ENCODE measurements at regions not wholly inside any gene's neighbourhood (a gene's known extent, or its start where the extent isn't known, plus 50 kb on each side); places are given as distances from the start of the nearest gene placed in this dataset.

DNA sequence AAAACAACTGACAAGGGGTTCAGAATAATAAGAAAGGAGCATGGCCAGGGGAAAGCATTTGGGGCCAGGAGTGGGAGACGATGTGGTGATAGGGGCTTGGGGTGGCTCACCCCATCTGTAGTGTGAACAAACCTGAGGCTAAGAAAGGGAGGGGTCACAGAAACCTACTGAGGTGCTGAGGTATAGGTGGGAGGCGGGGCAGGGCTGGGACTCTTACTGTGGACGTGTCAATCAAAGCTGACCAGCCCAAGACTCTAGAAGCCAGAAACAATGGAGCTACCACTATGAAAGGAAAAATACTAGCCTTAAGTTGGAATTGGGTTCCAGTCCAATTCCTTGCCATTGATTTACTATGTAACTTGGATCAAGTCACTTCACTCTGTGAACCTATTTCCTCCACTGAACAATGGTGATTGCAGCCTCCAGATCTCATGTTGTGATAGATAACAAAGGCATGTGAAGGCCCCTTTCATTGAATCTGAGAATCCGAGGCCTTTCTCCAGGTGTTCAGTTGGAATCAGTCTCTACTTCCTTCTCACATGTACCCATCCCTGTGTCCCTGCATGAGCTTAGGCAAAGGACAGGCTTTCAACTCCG, 260.9 kb upstream of the HES1 start:
- no peak for DNase-seq (ENCODE audit: low read depth)

DNA sequence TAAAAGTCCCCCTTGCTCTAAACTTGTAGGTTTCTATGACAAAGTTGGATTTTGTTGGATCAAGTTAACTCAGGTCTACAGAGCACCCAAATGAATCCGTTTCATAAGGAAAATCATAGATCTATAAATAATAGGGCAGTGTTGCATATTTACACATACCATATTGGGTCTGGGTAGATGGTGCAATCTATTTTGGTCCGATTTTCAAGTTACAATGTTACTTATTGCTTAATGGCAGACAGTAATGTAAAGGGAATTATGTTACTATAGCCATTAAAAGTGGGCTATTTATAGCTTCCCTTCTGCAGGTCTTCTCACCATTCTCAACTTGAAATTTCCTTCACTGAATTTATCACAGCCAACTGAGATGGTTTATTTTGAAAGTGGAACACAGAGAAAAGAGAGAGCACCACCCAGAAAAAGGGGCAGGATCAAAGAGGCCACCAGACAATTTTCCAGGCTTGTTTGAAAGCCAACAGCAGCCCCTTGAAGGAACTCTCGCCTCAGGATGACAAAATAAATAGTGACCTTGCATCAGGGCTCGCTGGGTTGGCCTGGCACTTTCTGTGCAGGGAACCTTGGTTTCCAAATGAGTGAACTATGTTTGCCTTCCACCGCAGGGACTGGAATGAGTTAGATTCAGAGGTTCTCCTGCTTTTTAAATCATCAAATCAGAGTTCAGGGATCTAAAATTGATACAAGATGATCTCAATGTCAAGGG, 260.2 kb upstream of the HES1 start:
- DNase-seq (ENCODE audit: low read depth) = no peak

DNA sequence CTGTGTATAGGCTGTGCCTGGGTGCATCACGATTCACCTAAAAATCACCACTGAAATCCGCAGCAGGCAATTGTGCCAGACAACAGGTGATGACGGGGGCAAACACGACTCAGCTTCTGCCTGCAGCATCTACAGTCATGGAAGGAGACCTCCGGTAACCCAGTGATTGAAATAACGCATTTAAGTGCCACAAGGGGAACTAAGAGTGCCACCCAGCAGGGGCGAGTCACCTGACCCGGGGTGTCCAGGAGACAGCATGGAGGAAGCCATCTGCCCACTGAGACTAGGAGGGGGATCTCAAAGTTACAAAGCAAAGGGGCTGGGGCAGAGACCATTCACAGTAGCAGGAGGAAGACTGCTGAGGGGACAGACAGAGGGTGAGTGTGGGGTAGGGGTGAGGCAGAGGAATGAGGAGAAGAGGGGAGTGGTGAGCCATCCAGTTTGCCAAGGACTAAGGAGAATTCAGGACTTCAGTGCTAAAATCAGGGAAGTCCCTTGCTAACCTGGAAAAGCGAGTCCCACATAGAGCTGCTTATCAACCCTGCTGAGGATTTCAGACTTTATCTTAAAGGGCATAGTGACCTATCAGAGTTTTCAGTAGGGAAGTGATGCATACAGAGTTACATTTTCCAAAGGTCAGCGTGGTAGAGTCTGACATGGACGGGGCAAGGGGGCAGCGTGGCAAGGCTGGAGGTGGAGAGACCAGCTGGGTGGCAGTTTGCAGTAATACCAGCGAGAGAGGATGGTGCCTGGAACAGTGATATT, 256.7 kb upstream of the HES1 start:
- DNase-seq (ENCODE audit: low read depth) = no peak

DNA sequence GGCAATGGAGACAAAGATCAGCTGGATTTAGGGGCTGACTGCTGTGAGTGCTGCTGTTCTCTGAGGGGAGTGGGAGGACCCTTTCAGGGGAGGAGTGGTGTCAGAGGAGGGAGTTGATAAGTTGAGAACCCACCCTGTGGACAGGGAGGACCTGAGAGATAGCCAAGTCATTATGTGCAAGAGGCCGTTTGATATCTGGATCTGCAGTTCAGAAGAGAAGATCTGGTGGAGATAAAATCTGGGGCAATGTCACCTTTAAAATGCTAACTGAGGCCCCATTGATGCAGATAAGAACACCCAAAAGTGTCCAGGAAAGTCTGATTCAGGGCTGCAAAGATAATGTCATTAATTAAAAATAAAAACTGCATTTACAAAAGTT, 256.1 kb upstream of the HES1 start:
- no peak for DNase-seq (ENCODE audit: low read depth)

DNA sequence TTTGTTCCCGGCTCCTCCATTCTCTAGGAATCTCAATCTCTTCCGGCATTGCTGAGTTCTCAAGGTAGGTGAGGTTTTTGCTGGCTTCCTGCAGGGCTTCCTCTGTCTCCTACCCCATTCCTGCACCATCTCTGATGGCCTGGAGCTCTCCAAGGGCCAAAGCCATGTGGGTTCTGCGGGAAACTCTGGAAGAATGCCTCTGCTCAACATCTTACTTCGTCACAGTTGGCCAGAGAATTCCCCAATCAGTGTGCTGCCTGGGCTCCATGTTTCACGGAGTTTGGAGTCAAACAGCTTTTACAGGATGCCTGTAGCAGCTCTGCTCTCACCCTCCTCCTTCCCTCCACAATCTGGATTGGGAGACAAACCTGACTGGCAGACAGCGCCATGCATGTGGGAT, 253.9 kb upstream of the HES1 start:
- no peak for DNase-seq (ENCODE audit: low read depth)

DNA sequence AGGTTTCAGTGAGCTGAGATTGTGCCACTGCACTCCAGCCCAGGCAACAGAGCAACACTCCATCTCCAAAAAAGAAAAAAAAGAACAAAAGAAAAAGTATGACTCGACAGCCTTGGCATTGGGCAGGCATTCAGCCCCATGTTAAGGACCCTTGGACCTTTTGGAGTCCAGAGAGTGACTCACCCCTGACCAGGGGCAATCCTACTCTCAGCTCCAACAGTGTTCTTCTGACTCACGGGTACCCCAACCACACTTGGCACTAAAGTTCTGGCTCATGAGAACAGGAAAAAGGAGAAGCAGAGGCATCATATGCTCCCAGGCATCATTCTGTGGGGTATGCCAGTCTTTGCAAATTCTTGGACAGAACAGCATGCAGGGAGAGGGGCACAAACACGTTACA, 252.4 kb upstream of the HES1 start:
- no peak for DNase-seq (ENCODE audit: low read depth)

DNA sequence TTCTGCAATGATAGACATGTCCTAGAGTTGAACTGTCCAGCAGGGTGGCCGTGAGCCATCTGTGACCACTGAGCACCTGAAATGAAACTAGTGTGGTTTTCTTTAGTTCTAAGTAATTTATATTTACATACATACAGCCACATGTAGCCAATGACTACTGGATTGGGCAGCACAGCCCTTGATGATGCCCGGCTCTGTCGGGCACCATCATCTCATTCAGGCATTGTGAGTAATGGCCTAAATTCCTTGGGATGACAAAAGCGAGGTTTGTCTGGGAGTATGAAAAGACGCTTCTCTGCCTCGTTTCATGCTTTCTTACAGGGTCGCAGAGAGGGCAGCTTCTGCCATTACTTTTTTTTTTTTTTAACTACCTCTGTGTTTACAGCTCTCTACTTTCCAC, 251.9 kb upstream of the HES1 start:
- no peak for DNase-seq (ENCODE audit: low read depth)

DNA sequence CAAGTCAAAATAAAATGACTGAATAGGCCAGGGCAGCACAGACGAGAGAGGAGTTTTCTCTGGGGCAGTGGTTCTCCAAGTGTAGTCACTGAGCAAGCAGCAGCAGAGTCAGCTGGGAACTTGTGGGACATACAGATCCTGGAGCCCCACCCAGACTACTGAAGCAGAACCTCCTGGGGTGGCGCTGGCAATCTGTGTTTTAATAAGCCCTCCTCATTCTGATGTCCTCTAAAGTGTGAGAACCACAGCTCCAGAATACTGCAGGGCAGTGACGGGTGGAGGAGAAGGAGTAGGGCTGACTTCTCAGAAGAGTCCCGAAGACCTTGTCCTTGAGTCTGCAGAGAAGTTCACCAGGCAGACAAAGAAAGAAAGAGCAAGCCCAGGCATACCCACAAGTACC, 251.3 kb upstream of the HES1 start:
- no peak for DNase-seq (ENCODE audit: low read depth)

DNA sequence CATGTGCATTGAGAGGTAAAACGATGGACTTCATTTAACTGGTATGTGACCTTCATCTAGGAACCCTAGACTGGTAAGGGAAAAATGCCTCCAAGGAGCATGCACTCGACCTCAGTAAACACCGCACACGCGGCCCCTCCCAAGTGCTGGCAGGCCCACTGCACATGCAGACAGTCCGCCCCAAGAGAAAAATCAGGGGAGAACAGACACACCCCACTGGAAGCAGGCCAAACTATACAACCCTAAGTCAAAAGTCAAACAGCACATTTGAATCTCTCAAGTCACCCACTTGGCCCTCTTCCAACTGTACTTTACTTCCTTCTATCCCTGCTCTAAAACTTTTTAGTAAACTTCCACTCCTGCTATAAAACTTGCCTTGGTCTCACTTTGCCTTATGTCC, 250.1 kb upstream of the HES1 start:
- DNase-seq (ENCODE audit: low read depth) = no peak

DNA sequence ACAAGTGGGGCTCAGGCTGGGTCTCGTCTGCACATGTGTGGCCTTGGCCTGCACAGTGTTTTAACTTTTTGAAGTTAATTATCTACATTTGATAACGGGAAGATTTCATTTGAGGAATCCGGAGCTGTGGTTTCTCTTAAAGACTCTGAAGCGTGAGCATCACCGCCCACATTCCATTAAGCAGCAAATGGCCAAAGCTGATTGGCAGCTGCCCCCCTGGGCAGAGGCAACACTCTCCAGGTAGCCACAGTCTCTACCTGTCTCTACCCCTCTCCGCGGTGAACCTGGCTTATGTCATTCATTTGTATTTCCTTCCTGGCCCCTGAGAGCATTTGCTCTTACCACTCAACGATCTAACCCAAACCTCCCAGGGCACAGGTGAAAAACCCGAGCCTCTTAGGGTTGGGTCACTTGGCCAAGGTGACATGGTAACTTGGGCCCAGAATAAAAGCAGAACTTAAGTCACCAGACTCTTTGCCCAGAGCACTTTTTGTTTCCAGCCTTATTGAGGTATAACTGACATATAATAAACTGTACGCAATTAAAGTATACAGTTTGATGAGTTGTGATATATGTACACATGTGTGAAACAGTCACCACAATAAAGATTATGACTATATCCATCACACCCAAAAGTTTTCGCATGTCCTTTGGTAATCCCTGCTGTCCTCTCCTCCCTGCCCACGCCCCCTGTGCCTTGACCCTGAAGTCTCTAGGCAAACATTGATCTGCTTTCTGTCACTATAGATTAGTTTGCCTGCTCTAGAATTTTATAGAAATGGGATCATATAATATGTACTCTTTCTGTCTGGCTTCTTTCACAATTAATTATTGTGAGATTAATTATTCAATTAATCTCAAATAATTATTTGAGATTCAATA, 245.7 kb upstream of the HES1 start:
- no peak for DNase-seq (ENCODE audit: low read depth)

DNA sequence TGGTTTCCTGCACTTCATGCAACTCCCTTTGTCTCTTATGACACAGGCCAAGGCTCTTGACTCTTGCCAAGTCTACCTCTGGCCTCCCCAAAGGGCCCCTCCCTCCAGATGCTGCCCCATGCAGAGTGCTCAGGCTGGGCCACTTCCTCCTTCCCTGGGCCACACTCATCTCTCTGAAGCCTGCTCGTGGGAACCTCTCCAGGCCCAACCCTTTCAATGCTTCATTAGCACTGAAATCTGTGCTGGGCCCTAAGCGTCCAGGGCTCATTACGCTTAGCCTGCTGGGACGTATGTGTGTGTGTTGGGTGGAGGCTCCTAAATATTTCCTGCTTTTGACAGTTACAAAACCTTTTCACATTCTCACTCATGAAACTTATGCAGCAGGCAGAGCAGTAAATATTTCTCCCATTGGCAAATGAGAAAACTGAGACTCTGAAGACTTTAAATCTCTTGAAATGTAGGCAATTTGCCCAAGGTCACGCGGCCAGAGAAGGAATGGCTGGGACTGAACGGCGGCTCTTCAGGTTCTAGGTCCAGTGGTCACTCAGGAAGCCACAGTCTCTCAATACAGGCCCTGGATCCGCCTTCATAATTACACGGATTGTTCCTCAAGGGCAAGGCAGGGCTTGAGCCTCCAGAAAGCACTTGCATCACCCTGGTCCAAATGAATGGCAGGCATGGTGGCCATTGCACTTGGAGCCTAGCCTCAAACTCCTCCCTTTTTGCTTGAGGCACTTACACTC, 241.7 kb upstream of the HES1 start:
- DNase-seq (ENCODE audit: low read depth) = no peak

DNA sequence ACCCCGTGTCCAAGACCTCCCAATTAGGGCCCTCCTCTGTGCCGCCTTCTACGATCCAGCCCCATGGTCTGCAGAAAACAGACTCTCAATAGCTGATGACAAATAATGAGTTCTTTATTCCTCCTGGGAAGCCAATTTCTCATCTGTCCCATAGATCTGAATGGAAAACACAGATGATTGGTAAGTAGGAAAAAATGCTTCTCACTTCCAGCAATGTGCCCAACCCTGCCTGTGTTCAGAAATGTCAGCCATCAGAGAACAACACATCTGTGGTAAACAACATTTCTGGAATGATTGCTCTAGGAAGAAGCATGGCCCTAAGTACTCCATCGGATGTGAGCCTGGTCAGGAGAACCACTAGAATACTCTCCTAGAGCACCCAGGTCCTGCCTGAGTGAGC, 240.5 kb upstream of the HES1 start:
- no peak for DNase-seq (ENCODE audit: low read depth)

DNA sequence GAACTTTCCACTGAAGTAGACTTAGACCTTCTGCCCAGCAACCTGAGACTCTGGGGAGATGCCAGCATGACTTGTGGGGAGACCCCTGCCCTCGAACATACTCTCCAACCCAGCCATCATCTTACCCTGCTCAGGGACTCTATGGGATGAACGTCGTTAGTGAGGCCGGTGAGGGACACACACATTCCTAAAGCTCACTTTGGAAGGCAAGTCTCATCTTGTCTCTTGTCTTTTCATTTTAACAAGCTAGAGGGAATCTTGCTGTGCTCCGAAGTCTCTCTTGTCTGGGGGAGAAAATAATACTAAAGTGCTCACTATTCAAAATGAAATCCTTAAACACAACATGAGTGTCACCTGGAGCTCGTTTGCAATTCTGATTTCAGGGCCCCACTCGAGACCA, 239.5 kb upstream of the HES1 start:
- no peak for DNase-seq (ENCODE audit: low read depth)

DNA sequence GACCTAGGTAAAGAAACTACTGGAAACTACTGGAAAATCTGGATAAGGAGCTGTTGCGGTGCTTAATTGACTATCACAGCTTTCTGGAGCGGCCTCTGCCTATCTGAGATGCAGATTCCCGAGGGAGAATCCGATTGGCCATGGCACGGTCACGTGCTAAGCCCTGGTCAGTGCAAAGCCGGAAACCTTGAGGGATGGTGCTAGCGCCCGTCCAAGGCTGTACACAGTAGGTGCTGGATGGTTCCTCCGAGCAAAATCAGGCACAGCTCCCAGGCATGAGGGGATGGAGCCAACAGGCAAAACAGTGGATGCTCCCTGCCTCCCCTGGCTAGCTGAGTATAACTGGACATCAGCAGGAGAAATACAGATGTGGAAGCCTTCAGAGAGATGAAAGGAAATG, 238.7 kb upstream of the HES1 start:
- DNase-seq (ENCODE audit: low read depth) = no peak

DNA sequence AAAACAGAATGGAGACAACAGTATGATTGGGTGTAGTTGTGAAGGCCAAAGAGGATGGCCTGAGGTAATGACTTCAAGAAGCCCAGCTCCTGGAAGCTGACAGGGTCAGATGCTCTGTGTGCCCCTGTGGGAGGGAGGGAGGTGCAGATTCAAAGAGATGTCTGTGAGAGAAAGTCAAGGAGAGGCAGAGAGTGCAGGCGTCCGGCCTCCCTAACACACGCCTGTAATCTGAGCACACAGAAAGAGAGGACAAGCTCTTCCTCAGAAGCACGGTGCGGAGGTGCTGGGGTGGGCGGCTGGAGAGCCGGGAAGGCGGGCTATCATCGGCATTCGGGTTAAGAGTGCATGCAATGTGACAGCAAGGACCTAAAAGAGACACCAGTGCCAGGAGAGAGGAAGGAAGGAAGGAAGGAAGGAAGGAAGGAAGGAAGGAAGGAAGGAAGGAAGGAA, 238.2 kb upstream of the HES1 start:
- DNase-seq (ENCODE audit: low read depth) = no peak

DNA sequence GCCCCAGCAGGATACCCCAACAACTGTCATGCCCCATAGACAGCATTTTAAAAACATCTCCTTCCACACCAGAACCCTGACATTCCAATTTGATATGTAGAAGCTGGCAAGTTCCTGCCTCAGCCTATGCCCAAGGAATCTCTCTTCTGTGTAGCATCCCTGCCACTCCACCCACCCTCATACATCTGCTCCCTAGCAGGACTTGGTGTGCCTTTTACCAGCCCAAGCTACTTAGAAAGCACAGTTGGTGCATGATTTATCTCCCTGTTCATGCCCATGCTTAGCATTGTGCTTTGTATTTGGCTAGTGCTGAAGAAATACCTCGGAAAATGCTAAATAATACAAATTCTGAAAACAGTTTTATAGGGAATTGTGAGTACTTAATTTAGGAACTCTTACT, 236.9 kb upstream of the HES1 start:
- DNase-seq (ENCODE audit: low read depth) = no peak

DNA sequence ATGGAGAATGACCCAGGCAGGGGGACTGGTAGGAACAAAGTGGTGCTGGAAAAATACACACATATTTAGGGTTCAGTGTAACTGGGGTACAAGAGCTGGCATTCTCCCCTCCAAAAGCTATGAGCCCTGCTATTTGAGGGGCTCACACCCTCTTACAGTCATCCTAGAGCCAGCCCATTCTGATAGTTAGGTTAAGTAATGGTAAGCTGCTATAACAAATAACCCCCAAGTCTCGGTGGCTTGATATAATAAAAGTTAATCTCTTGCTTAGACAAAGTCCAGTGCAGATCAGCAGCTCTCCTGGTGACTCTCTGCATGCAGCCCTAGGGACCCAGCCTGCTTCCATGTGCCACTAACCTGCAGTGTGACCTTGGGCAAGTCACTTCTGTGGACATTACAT, 234.9 kb upstream of the HES1 start:
- no peak for DNase-seq (ENCODE audit: low read depth)

DNA sequence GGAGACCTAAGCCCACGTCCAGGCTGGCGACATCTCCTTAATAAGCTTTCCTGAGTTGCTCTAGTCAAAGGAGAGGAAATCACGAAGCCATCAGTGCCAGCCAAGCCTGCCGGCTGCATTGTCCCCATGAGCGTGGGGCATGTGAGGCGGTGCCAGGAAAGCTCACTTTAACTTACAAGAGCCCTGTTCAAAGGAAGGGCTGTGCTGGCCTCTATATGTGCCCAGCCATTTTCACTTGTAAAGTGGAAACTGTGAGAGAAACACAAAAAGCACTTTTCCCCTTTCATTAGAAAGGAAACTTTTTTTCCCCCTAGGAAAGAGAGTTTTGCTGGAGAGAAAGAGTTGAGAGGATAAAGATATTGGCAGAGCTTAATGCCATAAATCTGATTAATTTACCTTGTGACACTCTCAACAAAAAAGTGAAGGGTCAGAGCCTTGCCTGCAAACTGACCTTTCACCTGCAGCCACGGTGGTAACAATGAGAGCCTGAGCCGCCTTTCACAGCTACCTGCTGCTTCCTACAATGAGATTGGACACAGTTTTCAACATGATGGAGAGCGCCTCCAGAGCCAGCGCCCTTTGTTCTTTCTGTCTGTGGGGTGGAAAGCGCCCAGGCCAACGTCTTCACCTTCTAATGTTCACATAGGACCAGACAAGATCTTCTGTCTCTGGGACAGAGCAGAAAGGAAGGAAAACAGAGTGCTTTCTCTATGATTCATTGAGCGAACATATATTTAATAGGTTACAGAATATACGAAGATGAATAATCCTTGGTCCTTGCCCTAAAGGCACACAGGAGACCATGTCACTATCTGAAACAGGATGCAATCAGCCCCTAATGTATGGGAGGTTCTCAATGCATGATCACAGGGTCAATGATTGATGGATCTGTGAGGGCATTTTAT, 233.1 kb upstream of the HES1 start:
- no peak for DNase-seq (ENCODE audit: low read depth)

DNA sequence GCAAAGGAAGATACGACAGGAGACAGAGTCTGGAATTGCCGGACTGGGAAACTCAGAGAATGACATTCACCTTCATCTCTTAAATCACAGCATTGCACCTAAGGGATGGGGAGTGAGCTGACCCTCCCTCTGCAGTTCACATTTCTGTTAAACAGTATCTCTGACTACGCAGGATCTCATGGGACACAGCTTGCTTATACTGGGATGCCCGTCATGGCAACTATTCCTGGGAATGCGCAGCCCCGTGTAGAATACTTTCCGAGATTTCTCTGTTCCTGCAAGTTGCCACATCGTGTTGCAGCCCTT, 232.5 kb upstream of the HES1 start:
- DNase-seq (ENCODE audit: low read depth) = no peak

DNA sequence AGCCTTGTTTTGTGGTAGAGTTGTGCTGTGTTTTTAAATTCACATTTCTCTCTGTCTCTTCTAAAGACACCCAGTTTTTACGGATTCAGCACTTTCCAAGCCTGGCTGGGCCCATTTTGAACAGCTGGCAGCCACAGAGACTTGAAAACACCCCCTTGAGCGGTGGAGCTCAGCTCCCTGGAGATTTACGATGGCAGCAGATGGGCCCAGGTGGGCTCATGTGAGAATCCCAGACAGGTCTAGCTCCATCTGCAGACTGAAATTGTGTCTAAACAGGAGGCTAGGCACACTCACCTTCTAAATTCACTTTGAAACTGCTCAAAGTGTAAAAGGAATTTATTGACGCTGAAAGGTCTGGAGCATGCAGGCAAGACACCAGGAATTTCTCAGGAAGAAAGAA, 232.0 kb upstream of the HES1 start:
- no peak for DNase-seq (ENCODE audit: low read depth)

Measured in stimulated activated CD8-positive, alpha-beta memory T cell treated with anti-CD3 and anti-CD28 coated beads, Interleukin-15, amount 100 ng/mL, for 24 hours (primary cell).